ENCODE measurements at regions not wholly inside any gene's neighbourhood (a gene's known extent, or its start where the extent isn't known, plus 50 kb on each side); places are given as distances from the start of the nearest gene placed in this dataset.

- TF ChIP-seq, protein P1, sequence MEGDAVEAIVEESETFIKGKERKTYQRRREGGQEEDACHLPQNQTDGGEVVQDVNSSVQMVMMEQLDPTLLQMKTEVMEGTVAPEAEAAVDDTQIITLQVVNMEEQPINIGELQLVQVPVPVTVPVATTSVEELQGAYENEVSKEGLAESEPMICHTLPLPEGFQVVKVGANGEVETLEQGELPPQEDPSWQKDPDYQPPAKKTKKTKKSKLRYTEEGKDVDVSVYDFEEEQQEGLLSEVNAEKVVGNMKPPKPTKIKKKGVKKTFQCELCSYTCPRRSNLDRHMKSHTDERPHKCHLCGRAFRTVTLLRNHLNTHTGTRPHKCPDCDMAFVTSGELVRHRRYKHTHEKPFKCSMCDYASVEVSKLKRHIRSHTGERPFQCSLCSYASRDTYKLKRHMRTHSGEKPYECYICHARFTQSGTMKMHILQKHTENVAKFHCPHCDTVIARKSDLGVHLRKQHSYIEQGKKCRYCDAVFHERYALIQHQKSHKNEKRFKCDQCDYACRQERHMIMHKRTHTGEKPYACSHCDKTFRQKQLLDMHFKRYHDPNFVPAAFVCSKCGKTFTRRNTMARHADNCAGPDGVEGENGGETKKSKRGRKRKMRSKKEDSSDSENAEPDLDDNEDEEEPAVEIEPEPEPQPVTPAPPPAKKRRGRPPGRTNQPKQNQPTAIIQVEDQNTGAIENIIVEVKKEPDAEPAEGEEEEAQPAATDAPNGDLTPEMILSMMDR (IDR thresholded peaks at IDR 0.05), result no peak
- peak; percentile 80 for TF ChIP-seq POLR2AphosphoS5 (IDR thresholded peaks at IDR 0.05; ENCODE audit: low read depth, low read length)
These were observed 67.3 kb upstream of the KLF6 start for GRCh38 chr10:3852147-3852904.

Data from Panc1 (cell line).